ENCODE measurements at regions not wholly inside any gene's neighbourhood (a gene's known extent, or its start where the extent isn't known, plus 50 kb on each side); places are given as distances from the start of the nearest gene placed in this dataset.

DNA sequence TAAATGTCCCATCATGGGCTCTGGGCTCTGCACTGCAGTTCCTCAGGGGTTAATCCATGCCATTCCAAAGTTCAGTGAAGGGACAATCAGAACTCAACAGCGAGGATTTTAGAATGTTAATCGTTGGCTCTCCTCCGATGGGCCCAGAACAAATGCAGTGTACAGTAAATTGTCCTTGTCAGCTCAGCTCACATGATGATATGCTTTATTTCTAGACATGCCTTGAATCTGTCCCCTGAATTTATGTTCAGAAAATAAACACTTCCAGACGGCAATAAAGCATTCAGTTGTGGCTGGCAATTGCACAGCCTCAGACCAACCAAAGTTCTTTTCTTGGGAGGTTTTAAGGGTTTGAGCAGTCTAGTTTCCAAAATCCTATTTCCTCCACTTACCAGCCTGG is 981.2 kb downstream of the BCL11A start:
- TF ChIP-seq, protein P1, sequence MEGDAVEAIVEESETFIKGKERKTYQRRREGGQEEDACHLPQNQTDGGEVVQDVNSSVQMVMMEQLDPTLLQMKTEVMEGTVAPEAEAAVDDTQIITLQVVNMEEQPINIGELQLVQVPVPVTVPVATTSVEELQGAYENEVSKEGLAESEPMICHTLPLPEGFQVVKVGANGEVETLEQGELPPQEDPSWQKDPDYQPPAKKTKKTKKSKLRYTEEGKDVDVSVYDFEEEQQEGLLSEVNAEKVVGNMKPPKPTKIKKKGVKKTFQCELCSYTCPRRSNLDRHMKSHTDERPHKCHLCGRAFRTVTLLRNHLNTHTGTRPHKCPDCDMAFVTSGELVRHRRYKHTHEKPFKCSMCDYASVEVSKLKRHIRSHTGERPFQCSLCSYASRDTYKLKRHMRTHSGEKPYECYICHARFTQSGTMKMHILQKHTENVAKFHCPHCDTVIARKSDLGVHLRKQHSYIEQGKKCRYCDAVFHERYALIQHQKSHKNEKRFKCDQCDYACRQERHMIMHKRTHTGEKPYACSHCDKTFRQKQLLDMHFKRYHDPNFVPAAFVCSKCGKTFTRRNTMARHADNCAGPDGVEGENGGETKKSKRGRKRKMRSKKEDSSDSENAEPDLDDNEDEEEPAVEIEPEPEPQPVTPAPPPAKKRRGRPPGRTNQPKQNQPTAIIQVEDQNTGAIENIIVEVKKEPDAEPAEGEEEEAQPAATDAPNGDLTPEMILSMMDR (IDR thresholded peaks at IDR 0.05): no peak
- TF ChIP-seq POLR2AphosphoS5 (IDR thresholded peaks at IDR 0.05; ENCODE audit: low read depth, low read length) (no peak), TCF7L2 (IDR thresholded peaks at IDR 0.05; ENCODE audit: low read depth, low read length) (no peak), SIN3A (IDR thresholded peaks at IDR 0.05; ENCODE audit: borderline replicate concordance, insufficient read depth, low read depth, low read length) (no peak)
- TF ChIP-seq, protein P2, sequence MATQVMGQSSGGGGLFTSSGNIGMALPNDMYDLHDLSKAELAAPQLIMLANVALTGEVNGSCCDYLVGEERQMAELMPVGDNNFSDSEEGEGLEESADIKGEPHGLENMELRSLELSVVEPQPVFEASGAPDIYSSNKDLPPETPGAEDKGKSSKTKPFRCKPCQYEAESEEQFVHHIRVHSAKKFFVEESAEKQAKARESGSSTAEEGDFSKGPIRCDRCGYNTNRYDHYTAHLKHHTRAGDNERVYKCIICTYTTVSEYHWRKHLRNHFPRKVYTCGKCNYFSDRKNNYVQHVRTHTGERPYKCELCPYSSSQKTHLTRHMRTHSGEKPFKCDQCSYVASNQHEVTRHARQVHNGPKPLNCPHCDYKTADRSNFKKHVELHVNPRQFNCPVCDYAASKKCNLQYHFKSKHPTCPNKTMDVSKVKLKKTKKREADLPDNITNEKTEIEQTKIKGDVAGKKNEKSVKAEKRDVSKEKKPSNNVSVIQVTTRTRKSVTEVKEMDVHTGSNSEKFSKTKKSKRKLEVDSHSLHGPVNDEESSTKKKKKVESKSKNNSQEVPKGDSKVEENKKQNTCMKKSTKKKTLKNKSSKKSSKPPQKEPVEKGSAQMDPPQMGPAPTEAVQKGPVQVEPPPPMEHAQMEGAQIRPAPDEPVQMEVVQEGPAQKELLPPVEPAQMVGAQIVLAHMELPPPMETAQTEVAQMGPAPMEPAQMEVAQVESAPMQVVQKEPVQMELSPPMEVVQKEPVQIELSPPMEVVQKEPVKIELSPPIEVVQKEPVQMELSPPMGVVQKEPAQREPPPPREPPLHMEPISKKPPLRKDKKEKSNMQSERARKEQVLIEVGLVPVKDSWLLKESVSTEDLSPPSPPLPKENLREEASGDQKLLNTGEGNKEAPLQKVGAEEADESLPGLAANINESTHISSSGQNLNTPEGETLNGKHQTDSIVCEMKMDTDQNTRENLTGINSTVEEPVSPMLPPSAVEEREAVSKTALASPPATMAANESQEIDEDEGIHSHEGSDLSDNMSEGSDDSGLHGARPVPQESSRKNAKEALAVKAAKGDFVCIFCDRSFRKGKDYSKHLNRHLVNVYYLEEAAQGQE (IDR thresholded peaks at IDR 0.05; ENCODE audit: insufficient read depth in 1 of 2, low read depth in 2 of 2, low read length in 1 of 2): no peak
